GM19240 (cell line): ENCODE measurements at regions not wholly inside any gene's neighbourhood (a gene's known extent, or its start where the extent isn't known, plus 50 kb on each side); places are given as distances from the start of the nearest gene placed in this dataset.
"Not testable (repeated sequence)": the region's sequence is repeated elsewhere in the genome, so short reads cannot be mapped to it uniquely, and the experiment has no call there.

Experiments used
- DNase-seq: peaks from one replicate; pipeline ENCODE4 v3.0.0; 2011; ENCODE audit warnings: low spot score; ENCODE audit not compliant: insufficient read length

GRCh38 chr16:9622268-9622667 is 530.8 kb downstream of the HAPSTR1 start:
- no peak for DNase-seq

- DNase-seq: no peak
These were observed 533.7 kb downstream of the HAPSTR1 start for GRCh38 chr16:9625122-9625521.

DNA sequence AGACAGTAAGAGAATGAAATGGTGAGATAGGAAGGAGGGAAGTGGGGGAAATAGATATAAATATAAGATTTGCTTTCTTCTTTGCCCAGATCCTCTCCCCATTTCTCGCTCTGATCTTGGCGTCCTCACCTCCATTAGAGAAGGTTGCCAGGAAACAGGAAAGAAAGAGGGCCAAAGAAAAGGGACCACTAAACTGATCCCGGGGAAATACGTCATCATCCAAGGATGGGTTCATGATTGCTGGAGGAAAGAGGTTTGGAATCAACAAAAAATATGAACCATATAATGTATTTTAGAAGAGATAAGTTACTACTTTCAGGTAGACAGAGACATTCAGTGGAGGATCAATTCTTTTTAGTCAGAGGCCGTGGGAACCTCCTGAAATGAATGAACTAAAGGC is 536.0 kb downstream of the HAPSTR1 start:
- DNase-seq: no peak

- no peak for DNase-seq
These were observed 538.7 kb downstream of the HAPSTR1 start for GRCh38 chr16:9630119-9630518.

DNA sequence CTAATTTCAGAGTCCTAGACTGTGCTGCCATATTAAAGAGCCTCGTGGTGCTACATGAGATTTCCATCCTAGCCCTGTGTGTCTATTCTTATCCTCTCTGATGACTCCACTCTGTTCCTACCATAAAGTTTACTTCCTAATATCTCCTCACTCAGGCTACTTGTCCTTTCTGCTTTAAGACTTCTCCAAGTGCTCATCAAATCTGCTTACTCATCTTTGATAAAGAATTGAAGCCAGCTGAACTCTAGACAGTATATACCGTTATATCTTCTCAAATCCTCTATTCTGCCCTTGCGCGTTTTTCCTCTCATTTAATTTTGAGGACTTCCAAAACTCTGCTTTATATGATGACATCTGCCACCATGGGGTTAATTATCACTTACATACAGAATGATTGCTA is 539.5 kb downstream of the HAPSTR1 start:
- DNase-seq: no peak

- no peak for DNase-seq
These were observed 542.4 kb downstream of the HAPSTR1 start for GRCh38 chr16:9633844-9634243.

- not testable (repeated sequence) for DNase-seq
These were observed 543.8 kb downstream of the HAPSTR1 start for GRCh38 chr16:9635150-9635720.

DNA sequence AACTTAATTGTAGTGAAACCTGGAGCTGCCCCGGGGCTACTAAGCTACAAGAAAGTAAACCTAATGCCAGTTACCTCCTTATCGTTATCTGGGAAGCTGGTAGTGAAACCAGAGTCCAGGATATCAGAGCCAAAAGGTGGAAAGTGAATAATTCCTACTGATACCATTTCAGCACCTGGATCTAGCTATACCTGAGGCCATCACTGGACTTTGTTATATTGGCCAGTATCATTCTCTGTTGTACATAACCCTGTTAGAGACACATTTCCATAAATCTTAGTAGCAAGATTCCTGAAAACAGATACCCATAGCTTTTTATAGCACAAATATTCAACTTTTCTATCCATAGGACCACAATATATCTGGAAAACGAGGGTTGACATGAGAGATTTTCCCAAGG is 538.0 kb downstream of the GRIN2A start:
- no peak for DNase-seq

- DNase-seq: no peak
These were observed 536.3 kb downstream of the GRIN2A start for GRCh38 chr16:9645911-9646310.

- DNase-seq: no peak
These were observed 534.1 kb downstream of the GRIN2A start for GRCh38 chr16:9647981-9648701.

GRCh38 chr16:9650284-9650683 is 531.9 kb downstream of the GRIN2A start:
- no peak for DNase-seq

GRCh38 chr16:9655051-9655450 is 527.2 kb downstream of the GRIN2A start:
- DNase-seq: no peak

DNA sequence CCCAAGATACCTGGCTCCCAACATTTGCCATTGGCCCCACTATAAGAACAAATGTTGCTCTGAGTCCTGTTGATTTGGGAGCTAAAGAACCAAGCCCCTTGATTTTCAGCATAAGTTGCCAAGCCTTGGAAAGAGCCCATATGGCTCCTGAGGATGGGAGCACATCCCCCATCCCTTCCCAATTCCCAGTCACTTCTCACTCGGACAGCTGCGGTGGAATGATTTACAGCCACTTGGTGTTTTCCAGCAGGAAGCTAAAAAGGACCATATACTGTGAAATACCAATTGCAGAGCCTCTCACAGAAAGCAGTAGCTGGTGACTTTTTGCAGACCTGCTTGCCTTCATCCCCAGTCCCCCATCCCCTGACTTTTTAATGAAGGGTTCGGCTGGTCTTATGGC is 524.6 kb downstream of the GRIN2A start:
- no peak for DNase-seq

DNA sequence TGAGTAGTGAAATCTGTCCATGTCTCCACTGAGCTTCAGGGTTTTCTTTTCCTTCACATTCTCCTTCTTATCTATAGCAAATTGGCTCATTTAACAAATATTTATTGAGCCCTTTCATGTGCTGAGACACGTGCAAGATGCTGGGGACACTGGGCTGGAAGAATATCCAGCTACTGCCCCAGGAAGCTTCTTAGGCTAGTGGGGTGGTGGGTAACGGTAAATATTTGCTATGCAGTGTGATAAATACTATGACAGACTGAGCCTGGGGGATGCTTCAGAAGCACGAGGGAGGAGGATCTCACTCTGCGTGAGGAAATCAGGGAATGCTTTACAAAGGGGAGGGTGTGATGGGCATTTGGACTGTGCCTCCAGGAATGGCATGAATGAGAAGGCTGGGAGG is 524.1 kb downstream of the GRIN2A start:
- DNase-seq: no peak

GRCh38 chr16:9658586-9658985 is 523.6 kb downstream of the GRIN2A start:
- no peak for DNase-seq

DNA sequence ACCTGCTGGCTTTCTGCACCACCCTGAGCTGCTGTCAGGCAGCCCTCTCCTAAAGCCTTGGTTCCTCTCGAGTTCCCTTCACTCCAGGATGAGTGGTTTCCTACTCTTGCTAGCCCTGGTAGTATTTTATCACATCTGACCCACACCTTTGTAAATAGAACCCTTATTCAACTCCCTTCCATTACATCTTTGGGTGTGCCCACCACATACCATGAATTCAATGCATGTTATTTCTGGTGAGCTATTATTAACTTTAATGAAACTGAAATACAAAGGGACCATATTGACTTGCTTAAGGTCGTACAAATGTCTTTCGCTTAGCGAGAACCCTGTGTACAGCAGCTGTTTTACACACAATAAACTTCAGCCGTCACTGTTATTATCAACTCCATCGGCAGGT is 521.3 kb downstream of the GRIN2A start:
- no peak for DNase-seq

GRCh38 chr16:9661336-9662017 is 520.8 kb downstream of the GRIN2A start:
- no peak for DNase-seq

- no peak for DNase-seq
These were observed 518.6 kb downstream of the GRIN2A start for GRCh38 chr16:9663588-9663987.

- no peak for DNase-seq
These were observed 516.4 kb downstream of the GRIN2A start for GRCh38 chr16:9665851-9666271.

GRCh38 chr16:9666834-9667480 is 515.3 kb downstream of the GRIN2A start:
- DNase-seq: no peak

DNA sequence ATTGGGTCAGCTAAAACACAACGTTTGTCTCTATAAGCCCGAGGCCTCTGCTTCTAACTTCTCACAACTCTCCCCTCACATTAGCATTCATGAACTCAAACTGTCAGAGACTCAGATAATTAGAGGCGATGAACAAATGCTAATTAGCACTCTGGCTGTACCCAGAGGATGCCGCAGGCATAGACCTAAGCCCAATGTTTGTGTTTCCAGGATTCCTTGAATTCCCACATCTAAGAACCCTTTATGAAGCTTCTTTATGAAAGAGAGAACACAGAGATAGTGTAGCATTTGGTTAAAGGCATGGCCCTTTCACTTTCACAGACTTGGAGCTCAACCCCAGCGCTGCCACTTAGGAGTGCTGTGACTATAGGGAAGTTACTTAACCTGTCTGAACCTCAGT is 512.2 kb downstream of the GRIN2A start:
- no peak for DNase-seq

DNA sequence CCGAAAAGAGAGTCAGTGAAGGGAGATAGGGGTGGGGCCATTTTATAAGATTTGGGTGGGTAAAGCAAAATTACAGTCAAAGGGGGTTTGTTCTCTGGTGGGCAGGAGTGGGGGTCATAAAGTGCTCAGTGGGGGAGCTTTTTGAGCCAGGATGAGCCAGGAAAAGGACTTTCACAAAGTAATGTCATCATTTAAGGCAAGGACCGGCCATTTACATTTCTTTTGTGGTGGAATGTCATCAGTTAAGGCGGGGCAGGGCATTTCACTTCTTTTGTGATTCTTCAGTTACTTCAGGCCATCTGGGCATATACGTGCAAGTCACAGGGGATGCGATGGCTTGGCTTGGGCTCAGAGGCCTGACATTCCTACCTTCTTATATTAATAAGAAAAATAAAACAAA is 511.6 kb downstream of the GRIN2A start:
- not testable (repeated sequence) for DNase-seq
